CD14-positive monocyte (primary cell): ENCODE measurements at regions not wholly inside any gene's neighbourhood (a gene's known extent, or its start where the extent isn't known, plus 50 kb on each side); places are given as distances from the start of the nearest gene placed in this dataset.

Experiments
- DNase-seq, 3 donors: peaks; one replicate each; pipeline ENCODE4 v3.0.0-alpha.2; 2011 to 2022
- H2AFZ ChIP-seq: 2 replicates; pipeline ENCODE4 v1.6.0; 2012; ENCODE audit warnings: mild to moderate bottlenecking, low read depth, low read length, inconsistent platforms; ENCODE audit not compliant: insufficient read depth, poor library complexity, severe bottlenecking
- H3K27ac ChIP-seq, 2 donors: 1 replicate in 1 of 2; 2 replicates in 1 of 2; pipeline ENCODE4 v1.5.1; 2012 to 2013; ENCODE audit warnings: low read length in 2 of 2, control low read depth in 1 of 2, inconsistent platforms in 1 of 2, low read depth in 1 of 2, mild to moderate bottlenecking in 1 of 2
- H3K27me3 ChIP-seq, 2 donors: one replicate each; pipeline versions ENCODE4 v1.6.0 to v1.6.1; 2011 to 2013; ENCODE audit warnings: low read length in 2 of 2; ENCODE audit not compliant: control insufficient read depth in 2 of 2, insufficient read depth in 2 of 2
- H3K36me3 ChIP-seq, 2 donors: replicated peaks in 1 of 2; 1 replicate in 1 of 2; 2 replicates in 1 of 2; pipeline versions ENCODE4 v1.5.1 to v1.6.1; 2012 to 2013; ENCODE audit warnings: low read length in 2 of 2, control low read depth in 1 of 2, inconsistent platforms in 1 of 2, mild to moderate bottlenecking in 1 of 2; ENCODE audit not compliant: insufficient read depth in 2 of 2, control insufficient read depth in 1 of 2
- H3K4me1 ChIP-seq, 2 donors: 1 replicate in 1 of 2; 2 replicates in 1 of 2; pipeline versions ENCODE4 v1.5.1 to v1.6.1; 2012 to 2013; ENCODE audit warnings: low read length in 2 of 2, control low read depth in 1 of 2, inconsistent platforms in 1 of 2, mild to moderate bottlenecking in 1 of 2, moderate library complexity in 1 of 2; ENCODE audit not compliant: insufficient read depth in 2 of 2, control insufficient read depth in 1 of 2
- H3K4me2 ChIP-seq: replicated peaks from 2 replicates; pipeline ENCODE3; 2012; ENCODE audit warnings: low read length, moderate library complexity, mild to moderate bottlenecking; ENCODE audit not compliant: poor library complexity, severe bottlenecking; ENCODE audit errors: extremely low read depth
- H3K4me3 ChIP-seq, 3 experiments: fragments of 200-600 bp in 1 of 3; sonication (generic) in 1 of 3; replicated peaks in 1 of 3; 1 replicate in 2 of 3; 2 replicates in 1 of 3; pipeline ENCODE4 v1.5.1; 2011 to 2013; ENCODE audit warnings: low read length in 3 of 3, mild to moderate bottlenecking in 3 of 3, control low read depth in 2 of 3, low read depth in 2 of 3, inconsistent platforms in 1 of 3, moderate library complexity in 1 of 3
- H3K79me2 ChIP-seq: 2 replicates; pipeline ENCODE4 v1.6.0; 2012; ENCODE audit warnings: mild to moderate bottlenecking, control low read depth, inconsistent platforms, low read length, moderate library complexity; ENCODE audit not compliant: insufficient read depth
- H3K9ac ChIP-seq: 2 replicates; pipeline ENCODE4 v1.6.0; 2017; ENCODE audit warnings: low read length, mild to moderate bottlenecking; ENCODE audit not compliant: insufficient read depth, poor library complexity, severe bottlenecking
- H3K9me3 ChIP-seq, 2 donors: replicated peaks in 1 of 2; 1 replicate in 1 of 2; 2 replicates in 1 of 2; pipeline versions ENCODE4 v1.5.1 to v1.6.1; 2012 to 2013; ENCODE audit warnings: low read length in 2 of 2, control low read depth in 1 of 2; ENCODE audit not compliant: control insufficient read depth in 1 of 2, insufficient read depth in 1 of 2
- H4K20me1 ChIP-seq: 2 replicates; pipeline ENCODE4 v1.6.0; 2012; ENCODE audit warnings: mild to moderate bottlenecking, low read length, control low read depth, moderate library complexity; ENCODE audit not compliant: insufficient read depth
- H3K27ac Mint-ChIP-seq, 7 donors: one replicate each; pipeline ENCODE4 v1.8.0; 2020; ENCODE audit warnings: mild to moderate bottlenecking in 7 of 7, mixed read lengths in 7 of 7, moderate library complexity in 6 of 7, inconsistent platforms in 2 of 7
- H3K27me3 Mint-ChIP-seq, 3 donors: one replicate each; pipeline ENCODE4 v1.8.0; 2021 to 2022; ENCODE audit warnings: low read depth in 3 of 3, mild to moderate bottlenecking in 3 of 3, mixed read lengths in 3 of 3, moderate library complexity in 3 of 3, inconsistent platforms in 1 of 3
- H3K36me3 Mint-ChIP-seq, 2 donors: one replicate each; pipeline ENCODE4 v1.8.0; 2020; ENCODE audit warnings: mixed read lengths in 2 of 2, inconsistent platforms in 1 of 2, mild to moderate bottlenecking in 1 of 2
- H3K4me1 Mint-ChIP-seq: one replicate; pipeline ENCODE4 v1.8.0; 2020; ENCODE audit warnings: mild to moderate bottlenecking, mixed read lengths
- H3K4me3 Mint-ChIP-seq, 2 donors: one replicate each; pipeline ENCODE4 v1.8.0; 2020; ENCODE audit warnings: mild to moderate bottlenecking in 2 of 2, mixed read lengths in 2 of 2, moderate library complexity in 1 of 2
- H3K9me3 Mint-ChIP-seq, 7 donors: one replicate each; pipeline ENCODE4 v1.8.0; 2020 to 2022; ENCODE audit warnings: mixed read lengths in 7 of 7, mild to moderate bottlenecking in 6 of 7, moderate library complexity in 6 of 7, inconsistent platforms in 2 of 7
- WGBS: methylation state at CpG from one replicate; pipeline ENCODE4 v1.1.5; 2013; ENCODE audit warnings: missing lambda C conversion rate; ENCODE audit not compliant: insufficient coverage; 5-methylcytosine and 5-hydroxymethylcytosine counted together
- intact Hi-C, 2 donors: fragments of 100-400 bp; cut with micrococcal nuclease; formaldehyde crosslinking; loops; one replicate each; pipeline versions ENCODE4 v1.15.0 to v1.15.1; 2023
- TF ChIP-seq, protein P1 (sequence below): fragments of 200-600 bp; IDR thresholded peaks from one replicate; pipeline ENCODE4 v1.8.0; 2022; ENCODE audit warnings: antibody characterized with exemption, mild to moderate bottlenecking

DNA sequence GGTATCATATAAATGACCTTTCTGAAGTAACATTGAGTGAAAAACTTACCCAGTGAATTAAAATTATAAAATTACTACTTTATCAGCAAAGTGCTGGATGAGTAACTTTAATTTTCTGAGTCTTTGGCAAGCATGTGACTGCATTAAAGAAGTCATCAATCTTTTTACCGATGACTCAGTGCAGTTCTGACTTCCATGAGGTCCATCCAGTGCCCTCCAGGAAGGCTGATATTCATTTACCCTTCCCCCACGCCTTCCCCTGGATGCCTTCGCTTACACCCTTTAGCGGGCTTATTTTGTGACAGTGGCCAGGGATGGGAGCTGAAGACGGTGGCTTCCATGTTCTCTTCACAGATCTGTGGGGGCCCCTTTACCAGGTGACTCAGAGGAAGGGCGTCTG is 572.9 kb upstream of the PFKP start:
- intact Hi-C loops: no loop called here
- no peaks in the 10 kb centered on the region for H3K79me2 ChIP-seq
- Mint-ChIP-seq H3K36me3 (no peaks in the 10 kb centered on the region), H3K4me3 (no peak overlapping the region), H3K4me1 (no peaks in the 10 kb centered on the region), H3K27me3 (peaks cover 0 to 1% (median 0%) of the 10 kb centered on the region in 3 donors), H3K27ac (no peak overlapping the region), H3K9me3 (peaks cover 0 to 16% (median 6%) of the 10 kb centered on the region in 7 donors)
- H3K9me3 ChIP-seq: peaks cover 19 to 26% of the 10 kb centered on the region in 2 donors
- TF ChIP-seq, protein P1, sequence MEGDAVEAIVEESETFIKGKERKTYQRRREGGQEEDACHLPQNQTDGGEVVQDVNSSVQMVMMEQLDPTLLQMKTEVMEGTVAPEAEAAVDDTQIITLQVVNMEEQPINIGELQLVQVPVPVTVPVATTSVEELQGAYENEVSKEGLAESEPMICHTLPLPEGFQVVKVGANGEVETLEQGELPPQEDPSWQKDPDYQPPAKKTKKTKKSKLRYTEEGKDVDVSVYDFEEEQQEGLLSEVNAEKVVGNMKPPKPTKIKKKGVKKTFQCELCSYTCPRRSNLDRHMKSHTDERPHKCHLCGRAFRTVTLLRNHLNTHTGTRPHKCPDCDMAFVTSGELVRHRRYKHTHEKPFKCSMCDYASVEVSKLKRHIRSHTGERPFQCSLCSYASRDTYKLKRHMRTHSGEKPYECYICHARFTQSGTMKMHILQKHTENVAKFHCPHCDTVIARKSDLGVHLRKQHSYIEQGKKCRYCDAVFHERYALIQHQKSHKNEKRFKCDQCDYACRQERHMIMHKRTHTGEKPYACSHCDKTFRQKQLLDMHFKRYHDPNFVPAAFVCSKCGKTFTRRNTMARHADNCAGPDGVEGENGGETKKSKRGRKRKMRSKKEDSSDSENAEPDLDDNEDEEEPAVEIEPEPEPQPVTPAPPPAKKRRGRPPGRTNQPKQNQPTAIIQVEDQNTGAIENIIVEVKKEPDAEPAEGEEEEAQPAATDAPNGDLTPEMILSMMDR: no peak
- H3K9ac ChIP-seq: no peak overlapping the region
- no peak overlapping the region for H3K4me2 ChIP-seq
- H3K4me1 ChIP-seq: no peaks in the 10 kb centered on the region
- H3K27ac ChIP-seq: no peak overlapping the region
- DNase-seq: no peak
- no peaks in the 10 kb centered on the region for H4K20me1 ChIP-seq
- no peak overlapping the region for H2AFZ ChIP-seq
- WGBS: 100% methylated on average over 1 of the region's 6 CpGs
- no peak overlapping the region for H3K4me3 ChIP-seq
- H3K27me3 ChIP-seq: no peaks in the 10 kb centered on the region
- H3K36me3 ChIP-seq: no peaks in the 10 kb centered on the region

DNA sequence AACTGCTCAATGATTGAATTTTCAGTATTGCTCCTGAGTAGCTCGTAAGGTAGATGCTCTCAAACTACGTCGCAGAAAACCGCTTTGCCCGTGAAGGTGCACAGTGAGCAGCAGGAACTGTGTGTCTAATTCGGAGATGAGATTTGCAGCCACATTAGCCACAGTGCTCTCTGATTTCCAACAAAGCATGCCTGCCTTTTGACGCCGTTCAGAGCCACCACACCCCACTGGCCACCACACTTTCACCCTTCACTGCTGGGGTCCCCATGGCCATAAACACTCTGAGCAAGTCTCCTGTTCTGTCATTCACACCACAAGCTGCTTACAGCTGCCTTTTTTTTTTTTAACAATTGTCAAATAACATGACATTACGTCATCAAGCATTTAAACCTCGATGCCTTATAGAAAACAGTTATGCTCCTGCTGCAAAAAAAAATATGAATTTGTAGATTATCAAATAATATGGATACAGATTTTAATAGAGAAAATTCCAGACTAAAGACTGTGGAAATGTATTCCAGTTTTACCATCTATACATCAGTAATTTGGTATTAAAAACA is 578.8 kb upstream of the PFKP start:
- peaks cover 0 to 6% (median 2%) of the 10 kb centered on the region in 7 donors for H3K9me3 Mint-ChIP-seq
- H2AFZ ChIP-seq: no peak overlapping the region
- no peak overlapping the region for H3K27ac ChIP-seq
- H3K9me3 ChIP-seq: peaks cover 4 to 5% of the 10 kb centered on the region in 2 donors
- no peaks in the 10 kb centered on the region for H3K4me1 ChIP-seq
- H3K36me3 Mint-ChIP-seq: no peaks in the 10 kb centered on the region
- H3K9ac ChIP-seq: no peak overlapping the region
- intact Hi-C loops: no loop called here
- 83% methylated on average over 7 of the region's 10 CpGs for WGBS
- no peak overlapping the region for H3K4me3 ChIP-seq
- TF ChIP-seq, protein P1: no peak
- no peak for DNase-seq
- peaks cover 0 to 2% (median 0%) of the 10 kb centered on the region in 3 donors for H3K27me3 Mint-ChIP-seq
- no peaks in the 10 kb centered on the region for H3K36me3 ChIP-seq
- H3K79me2 ChIP-seq: no peaks in the 10 kb centered on the region
- no peaks in the 10 kb centered on the region for H4K20me1 ChIP-seq
- H3K4me1 Mint-ChIP-seq: no peaks in the 10 kb centered on the region
- no peaks in the 10 kb centered on the region for H3K27me3 ChIP-seq
- no peak overlapping the region for H3K4me3 Mint-ChIP-seq
- H3K4me2 ChIP-seq: no peak overlapping the region
- H3K27ac Mint-ChIP-seq: no peak overlapping the region
